ENCODE measurements at regions not wholly inside any gene's neighbourhood (a gene's known extent, or its start where the extent isn't known, plus 50 kb on each side); places are given as distances from the start of the nearest gene placed in this dataset.

DNA sequence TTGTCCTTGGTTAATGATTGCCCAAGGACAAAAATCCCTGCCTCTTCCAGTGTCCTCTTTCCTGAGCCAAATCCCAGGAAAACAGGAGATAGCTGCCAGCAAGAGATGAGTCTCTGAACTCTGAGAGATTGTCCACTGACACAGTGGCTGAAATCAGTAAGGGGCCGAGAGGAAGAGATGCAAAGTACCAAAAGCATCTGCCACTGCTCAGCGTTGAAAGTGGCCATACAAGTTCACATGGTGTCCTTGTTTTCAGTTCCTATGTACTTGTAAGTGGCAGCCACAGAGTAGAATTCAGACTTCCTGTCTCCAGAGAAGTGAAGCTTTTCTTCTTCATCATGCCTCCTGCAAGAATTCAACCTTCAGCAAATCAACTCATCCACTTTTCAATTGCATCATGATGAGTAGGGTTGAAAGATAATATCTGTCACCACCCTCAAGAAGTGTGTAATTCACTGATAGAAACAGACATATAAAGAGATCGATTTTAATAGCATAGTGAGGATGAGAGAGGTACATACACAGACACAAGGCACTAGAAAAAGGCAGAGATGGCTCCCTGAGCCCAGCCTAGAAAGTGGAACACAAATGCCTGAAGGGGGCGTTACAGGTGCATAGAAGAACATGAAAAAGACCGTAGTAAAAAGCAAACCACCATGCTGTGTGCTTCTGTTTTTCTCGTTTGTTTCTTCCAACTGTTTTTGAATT, 185.8 kb downstream of the MRPL39 start:
- DNase-seq = peak; percentile 62

DNA sequence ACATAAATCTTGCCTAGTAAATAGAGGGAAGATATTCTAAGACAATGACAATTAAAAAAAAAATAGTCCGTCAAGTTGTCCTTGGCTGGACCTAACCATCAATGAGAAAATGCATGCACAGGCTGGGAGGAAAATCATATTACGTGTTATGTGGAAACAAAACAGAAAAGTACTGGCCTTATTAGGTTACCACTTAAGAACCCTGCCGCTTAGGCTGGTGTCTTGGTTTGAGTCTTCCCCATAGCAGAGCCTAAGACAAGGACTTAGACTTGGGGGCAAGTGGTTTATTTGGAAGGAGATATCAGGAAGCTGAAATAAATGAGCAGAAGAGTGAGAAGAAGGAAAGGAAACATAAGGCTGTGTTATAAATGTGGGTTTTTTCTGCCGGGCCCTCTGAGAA, 186.4 kb downstream of the MRPL39 start:
- DNase-seq = no peak

- DNase-seq = no peak
Measured at GRCh38 chr21:25416669-25417068, 190.6 kb downstream of the MRPL39 start.

DNA sequence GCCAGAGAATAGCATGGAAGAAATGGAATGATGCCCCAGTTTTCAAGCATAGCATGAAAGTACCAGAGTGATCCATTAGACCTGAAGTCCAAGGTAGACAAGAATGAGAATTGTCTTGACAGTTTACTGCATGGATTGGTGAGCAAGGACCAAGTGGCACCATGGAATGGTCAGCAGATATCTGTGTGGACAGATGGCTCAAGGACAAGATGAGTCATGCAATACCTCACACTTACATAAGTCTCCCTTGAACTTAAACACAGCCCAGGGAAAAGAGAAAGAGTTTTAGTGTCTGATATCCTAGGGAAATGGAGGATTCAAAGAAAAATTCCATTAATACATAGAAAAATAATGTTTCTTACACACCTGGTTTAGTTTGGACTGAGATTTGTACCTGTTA, 195.2 kb downstream of the MRPL39 start:
- DNase-seq = no peak

DNA sequence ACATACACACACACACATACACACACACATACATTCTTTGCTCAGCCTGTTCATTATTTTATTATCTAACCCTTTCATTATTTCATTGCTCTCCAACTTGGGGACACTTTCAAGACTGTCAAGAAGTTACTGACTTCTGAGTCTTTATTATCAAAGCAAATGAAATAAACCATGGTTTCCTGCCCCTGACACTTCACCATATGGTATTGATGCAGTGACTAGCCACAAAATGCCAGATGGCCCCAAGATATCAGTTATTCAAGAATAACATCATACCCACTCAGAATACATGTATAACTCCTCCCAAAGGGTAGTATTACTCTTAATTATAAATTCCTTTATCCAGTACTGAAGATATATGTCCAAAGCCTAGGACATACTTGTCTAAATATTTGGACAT, 197.3 kb downstream of the MRPL39 start:
- no peak for DNase-seq

DNA sequence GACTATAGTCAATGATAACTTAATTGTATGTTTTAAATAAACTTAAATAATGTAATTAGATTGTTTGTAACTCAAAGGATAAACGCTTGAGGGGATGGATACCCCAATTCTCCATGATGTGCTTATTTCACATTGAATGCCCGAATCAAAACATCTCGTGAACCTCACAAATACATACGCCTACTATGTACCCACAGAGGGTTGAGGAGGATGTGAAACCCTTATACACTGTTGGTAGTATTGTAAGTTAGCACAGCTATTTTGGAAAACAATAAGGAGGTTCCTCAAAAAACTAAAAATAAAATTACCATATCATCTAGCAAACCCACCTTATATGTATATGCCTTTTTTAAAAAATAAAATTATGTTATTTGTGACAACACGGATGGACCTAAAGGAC, 198.6 kb downstream of the MRPL39 start:
- DNase-seq = no peak

GRCh38 chr21:25406887-25407579, 200.2 kb downstream of the MRPL39 start:
- no peak for DNase-seq

GRCh38 chr21:25405984-25406383, 201.3 kb downstream of the MRPL39 start:
- DNase-seq = no peak

DNA sequence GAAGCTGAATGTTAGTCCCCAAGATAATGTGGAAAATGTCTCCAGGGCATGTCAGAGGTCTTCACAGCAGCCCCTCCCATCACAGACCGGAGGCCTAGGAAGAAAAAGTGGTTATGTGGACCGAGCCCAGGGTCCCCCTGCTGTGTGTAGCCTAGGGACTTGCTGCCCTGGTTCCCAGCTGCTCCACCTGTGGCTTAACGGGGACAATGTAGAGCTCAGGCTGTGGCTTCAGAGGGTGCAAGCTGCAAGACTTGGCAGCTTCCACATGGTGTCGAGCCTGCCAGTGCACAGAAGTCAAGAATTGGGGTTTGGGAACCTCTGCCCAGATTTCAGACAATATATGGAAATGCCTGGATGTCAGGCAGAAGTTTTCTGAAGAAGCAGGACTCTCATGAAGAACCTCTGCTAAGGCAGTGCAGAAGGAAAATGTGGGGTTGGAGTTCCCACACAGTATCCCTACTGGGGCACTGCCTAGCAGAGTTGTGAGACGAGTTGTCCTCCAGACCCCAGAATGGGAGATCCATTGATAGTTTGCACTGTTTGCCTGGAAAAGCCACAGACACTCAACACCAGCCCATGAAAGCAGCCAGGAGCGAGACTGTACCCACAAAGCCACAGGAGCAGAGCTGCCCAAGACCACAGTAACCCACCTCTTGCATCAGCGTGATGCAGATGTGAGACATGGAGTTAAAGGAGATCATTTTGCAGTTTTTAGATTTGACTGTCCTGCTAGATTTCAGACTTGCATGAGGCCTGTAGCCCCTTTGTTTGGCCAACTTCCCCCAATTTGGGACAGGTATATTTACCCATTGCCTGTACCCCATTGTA, 204.9 kb downstream of the MRPL39 start:
- DNase-seq = no peak

GRCh38 chr21:25400427-25400826, 206.9 kb downstream of the MRPL39 start:
- no peak for DNase-seq

DNA sequence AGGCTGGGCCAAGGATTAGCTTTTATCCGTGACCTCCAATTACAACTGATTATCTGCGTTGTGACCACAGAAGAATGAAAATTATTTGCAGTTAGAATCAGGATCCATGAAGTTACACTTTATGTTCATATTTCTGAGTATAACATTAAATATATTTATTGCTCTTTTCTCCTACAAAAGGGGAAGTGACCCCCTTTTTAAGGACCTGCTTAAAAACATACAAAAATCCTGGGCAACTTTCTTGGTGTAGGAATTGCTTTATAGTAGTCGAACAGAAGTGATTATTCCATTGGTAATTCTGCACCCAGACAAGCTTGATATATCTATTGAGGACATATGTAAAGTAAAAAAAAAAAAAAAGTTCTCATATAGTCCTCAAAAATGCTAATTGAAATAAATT, 208.7 kb downstream of the MRPL39 start:
- DNase-seq = no peak

- DNase-seq = no peak
Measured at GRCh38 chr21:25396135-25396711, 211.1 kb downstream of the MRPL39 start.

GRCh38 chr21:25391777-25392176, 215.5 kb downstream of the MRPL39 start:
- DNase-seq = no peak

GRCh38 chr21:25390701-25391100, 216.6 kb downstream of the MRPL39 start:
- DNase-seq = no peak

GRCh38 chr21:25387665-25388064, 219.6 kb downstream of the MRPL39 start:
- no peak for DNase-seq

DNA sequence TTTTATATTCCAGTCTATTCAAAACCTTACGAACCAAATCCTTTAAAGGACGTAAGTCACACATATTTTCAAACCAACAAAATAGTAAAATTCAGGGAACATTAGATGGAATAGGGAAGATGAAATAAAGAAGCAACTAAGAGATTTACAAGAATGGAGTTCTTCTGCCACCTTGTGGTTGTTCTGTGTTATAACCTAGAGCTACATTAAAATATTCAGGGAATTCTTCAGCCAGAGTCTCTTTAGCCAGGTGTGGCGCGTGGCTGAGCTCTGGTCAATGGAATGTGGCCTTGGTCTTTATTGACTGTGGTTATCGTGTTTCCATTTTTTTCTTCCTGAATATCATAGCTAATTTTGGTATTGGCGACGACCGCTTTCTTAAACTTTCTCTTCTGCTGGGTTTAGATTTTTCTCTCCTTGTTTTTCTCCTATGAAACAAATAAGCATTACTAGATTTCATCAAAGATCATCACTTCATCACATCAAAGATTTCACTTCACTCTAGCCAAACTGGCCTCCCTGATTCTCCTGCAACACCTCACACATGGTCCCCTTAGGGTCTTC, 221.3 kb downstream of the MRPL39 start:
- no peak for DNase-seq

- no peak for DNase-seq
Measured at GRCh38 chr21:25385341-25385740, 221.9 kb downstream of the MRPL39 start.

- DNase-seq = no peak
Measured at GRCh38 chr21:25384782-25385181, 222.5 kb downstream of the MRPL39 start.

GRCh38 chr21:25383545-25383944, 223.7 kb downstream of the MRPL39 start:
- DNase-seq = no peak

- no peak for DNase-seq
Measured at GRCh38 chr21:25381936-25382452, 225.3 kb downstream of the MRPL39 start.

GRCh38 chr21:25375675-25376074, 231.6 kb downstream of the MRPL39 start:
- no peak for DNase-seq

DNA sequence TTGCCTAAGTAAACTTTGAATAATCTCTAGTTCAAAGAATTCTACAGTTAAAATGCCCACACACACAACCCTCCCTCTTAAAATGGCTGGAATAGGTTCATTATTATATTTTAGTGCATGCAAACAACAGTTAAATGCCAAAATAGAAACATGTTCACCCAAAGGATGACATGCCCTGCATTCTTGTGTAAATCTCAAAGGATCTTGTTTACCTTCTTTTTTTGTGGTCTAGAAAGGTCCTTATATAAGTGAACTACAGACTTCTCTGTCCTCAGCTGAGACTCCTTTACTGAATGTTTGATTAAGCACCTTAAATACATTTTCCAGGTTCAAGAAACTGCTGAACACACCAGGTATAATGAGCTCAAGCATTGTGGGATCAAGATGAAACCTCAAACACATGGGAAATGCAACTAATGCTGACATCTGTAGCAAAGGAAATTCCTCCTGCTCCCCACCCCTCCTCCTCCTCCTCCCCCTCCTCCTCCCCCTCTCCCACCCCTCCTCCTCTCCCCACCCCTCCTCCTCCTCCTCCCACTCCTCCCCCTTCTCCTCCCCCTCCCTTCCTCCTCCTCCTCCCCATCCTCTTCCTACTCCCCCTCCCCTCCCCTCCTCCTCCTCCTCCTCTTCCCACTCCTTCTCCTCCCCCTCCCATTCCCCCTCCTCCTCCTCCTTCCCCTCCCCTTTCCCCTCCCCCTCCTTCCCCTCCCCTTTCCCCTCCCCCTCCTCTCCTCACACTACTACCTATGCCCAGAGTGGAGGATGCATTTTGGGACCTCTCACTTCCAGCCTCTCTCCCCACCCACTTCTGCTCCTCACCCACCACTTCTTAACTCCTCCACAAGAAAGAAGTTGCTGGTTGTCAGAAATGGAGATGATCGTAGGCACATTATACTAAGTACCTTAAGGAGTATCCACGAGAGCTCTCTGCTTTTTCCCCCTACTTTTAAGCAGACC, 233.9 kb downstream of the MRPL39 start:
- DNase-seq = no peak

Measured in CD4-positive, alpha-beta T cell treated with Interleukin-6 for 4 hours (primary cell).